ENCODE measurements at regions not wholly inside any gene's neighbourhood (a gene's known extent, or its start where the extent isn't known, plus 50 kb on each side); places are given as distances from the start of the nearest gene placed in this dataset.

GRCh38 chr19:28034936-28035335 lies 1178.0 kb downstream of the UQCRFS1 start:
- no peak for TF ChIP-seq CTCF (IDR thresholded peaks at IDR 0.05)
- no peak for TF ChIP-seq POLR2A (IDR thresholded peaks at IDR 0.05)
